ENCODE measurements at regions not wholly inside any gene's neighbourhood (a gene's known extent, or its start where the extent isn't known, plus 50 kb on each side); places are given as distances from the start of the nearest gene placed in this dataset.

- DNase-seq (ENCODE audit: low read depth): no peak
These were observed 80.3 kb downstream of the NXPE2 start for GRCh38 chr11:114758627-114759026.

GRCh38 chr11:114762408-114762807, 84.1 kb downstream of the NXPE2 start:
- peak; percentile 10 for DNase-seq (ENCODE audit: low read depth)

- DNase-seq (ENCODE audit: low read depth): no peak
These were observed 86.2 kb downstream of the NXPE2 start for GRCh38 chr11:114764563-114764962.

- DNase-seq (ENCODE audit: low read depth): no peak
These were observed 92.8 kb downstream of the NXPE2 start for GRCh38 chr11:114771172-114771571.

GRCh38 chr11:114773541-114774338, 95.4 kb downstream of the NXPE2 start:
- no peak for DNase-seq (ENCODE audit: low read depth)

- DNase-seq (ENCODE audit: low read depth): no peak
These were observed 96.5 kb downstream of the NXPE2 start for GRCh38 chr11:114774599-114775361.

- DNase-seq (ENCODE audit: low read depth): no peak
These were observed 97.7 kb downstream of the NXPE2 start for GRCh38 chr11:114775875-114776621.

GRCh38 chr11:114776956-114777355, 98.6 kb downstream of the NXPE2 start:
- DNase-seq (ENCODE audit: low read depth): no peak

- DNase-seq (ENCODE audit: low read depth): no peak
These were observed 100.9 kb downstream of the NXPE2 start for GRCh38 chr11:114779189-114779588.

GRCh38 chr11:114782650-114783310, 104.5 kb downstream of the NXPE2 start:
- no peak for DNase-seq (ENCODE audit: low read depth)

- DNase-seq (ENCODE audit: low read depth): no peak
These were observed 105.5 kb downstream of the NXPE2 start for GRCh38 chr11:114783805-114784204.

- DNase-seq (ENCODE audit: low read depth): no peak
These were observed 105.9 kb downstream of the NXPE2 start for GRCh38 chr11:114784216-114784615.

GRCh38 chr11:114784891-114785290, 106.6 kb downstream of the NXPE2 start:
- no peak for DNase-seq (ENCODE audit: low read depth)

- DNase-seq (ENCODE audit: low read depth): no peak
These were observed 107.5 kb downstream of the NXPE2 start for GRCh38 chr11:114785820-114786219.

- DNase-seq (ENCODE audit: low read depth): no peak
These were observed 108.8 kb downstream of the NXPE2 start for GRCh38 chr11:114787126-114787525.

GRCh38 chr11:114790910-114791309, 112.6 kb downstream of the NXPE2 start:
- DNase-seq (ENCODE audit: low read depth): no peak

- no peak for DNase-seq (ENCODE audit: low read depth)
These were observed 115.8 kb downstream of the NXPE2 start for GRCh38 chr11:114794048-114794684.

- no peak for DNase-seq (ENCODE audit: low read depth)
These were observed 118.8 kb downstream of the NXPE2 start for GRCh38 chr11:114796954-114797721.

GRCh38 chr11:114799476-114799875, 121.1 kb downstream of the NXPE2 start:
- no peak for DNase-seq (ENCODE audit: low read depth)

- no peak for DNase-seq (ENCODE audit: low read depth)
These were observed 123.4 kb downstream of the NXPE2 start for GRCh38 chr11:114801773-114802172.

GRCh38 chr11:114802878-114803277, 124.6 kb downstream of the NXPE2 start:
- DNase-seq (ENCODE audit: low read depth): no peak
